H1 (cell line): ENCODE measurements at regions not wholly inside any gene's neighbourhood (a gene's known extent, or its start where the extent isn't known, plus 50 kb on each side); places are given as distances from the start of the nearest gene placed in this dataset.

Source experiments
- CTCF ChIA-PET: fragments of 300-600 bp; sonication (Branson Sonifier 250); formaldehyde crosslinking; loops from one replicate; lab custom pipeline; 2021; ENCODE audit not compliant: partially characterized antibody; lab: Charles Lee
- POLR2A ChIA-PET: fragments of 300-600 bp; sonication (Branson Sonifier 250); formaldehyde crosslinking; loops from one replicate; lab custom pipeline; 2021; ENCODE audit warnings: inconsistent platforms; ENCODE audit not compliant: partially characterized antibody; lab: Charles Lee
- DNase-seq, 2 experiments: peaks; one replicate each; pipeline versions ENCODE4 v3.0.0 to v3.0.0-alpha.2; 2010 to 2022; ENCODE audit warnings: low spot score in 2 of 2, low read depth in 1 of 2, mixed read lengths in 1 of 2
- FAIRE-seq: peaks from 2 replicates; lab custom pipeline; 2011; peaks lifted over from hg19 to GRCh38; lab: Jason Lieb, UNC
- H2AFZ ChIP-seq: 2 replicates; pipeline ENCODE4 v1.8.1; 2012; ENCODE audit warnings: low read length, inconsistent platforms
- H2AK5ac ChIP-seq: 2 replicates; pipeline ENCODE4 v1.6.1; 2013; ENCODE audit warnings: low read depth, low read length
- H2BK120ac ChIP-seq: replicated peaks from 2 replicates; pipeline ENCODE3; 2013; ENCODE audit warnings: low read depth, low read length, inconsistent platforms
- H2BK12ac ChIP-seq: 2 replicates; pipeline ENCODE4 v1.6.1; 2013; ENCODE audit warnings: low read depth, low read length
- H2BK15ac ChIP-seq: 2 replicates; pipeline ENCODE4 v1.6.1; 2013; ENCODE audit warnings: low read length
- H2BK20ac ChIP-seq: 2 replicates; pipeline ENCODE4 v1.6.1; 2013; ENCODE audit warnings: low read length
- H2BK5ac ChIP-seq: 2 replicates; pipeline ENCODE4 v1.6.1; 2013; ENCODE audit warnings: low read depth, low read length
- H3K14ac ChIP-seq: 2 replicates; pipeline ENCODE4 v1.6.1; 2013; ENCODE audit warnings: inconsistent platforms; ENCODE audit not compliant: insufficient read length
- H3K18ac ChIP-seq: 2 replicates; pipeline ENCODE4 v1.6.1; 2013; ENCODE audit warnings: low read length; ENCODE audit errors: extremely low read depth
- H3K23ac ChIP-seq: 2 replicates; pipeline ENCODE4 v1.6.1; 2013; ENCODE audit warnings: inconsistent platforms; ENCODE audit not compliant: insufficient read length
- H3K23me2 ChIP-seq: 2 replicates; pipeline ENCODE4 v1.6.1; 2013; ENCODE audit warnings: low read depth, low read length
- H3K27ac ChIP-seq: 2 replicates; pipeline ENCODE4 v1.6.1; 2011; ENCODE audit warnings: low read depth, low read length, inconsistent platforms
- H3K27me3 ChIP-seq, 4 experiments: replicated peaks in 1 of 4; 1 replicate in 1 of 4; 2 replicates in 3 of 4; pipeline versions ENCODE4 v1.6.1 to v1.8.1; 2011 to 2013; ENCODE audit warnings: low read length in 3 of 4, mild to moderate bottlenecking in 3 of 4, inconsistent platforms in 2 of 4, mixed read lengths in 2 of 4, moderate library complexity in 1 of 4; ENCODE audit not compliant: control insufficient read depth in 3 of 4, insufficient read depth in 3 of 4; ENCODE audit errors: extremely low read depth in 1 of 4
- H3K36me3 ChIP-seq, 4 experiments: 2 replicates each; pipeline versions ENCODE4 v1.6.1 to v1.8.1; 2011 to 2013; ENCODE audit warnings: mild to moderate bottlenecking in 4 of 4, low read length in 3 of 4, moderate library complexity in 2 of 4, control low read depth in 1 of 4, inconsistent platforms in 1 of 4; ENCODE audit not compliant: insufficient read depth in 4 of 4, control insufficient read depth in 2 of 4
- H3K4ac ChIP-seq: replicated peaks from 2 replicates; pipeline ENCODE3; 2013; ENCODE audit warnings: low read length, low read depth, mixed read lengths, inconsistent platforms; ENCODE audit not compliant: insufficient read length
- H3K4me1 ChIP-seq, 4 experiments: replicated peaks in 1 of 4; 1 replicate in 1 of 4; 2 replicates in 3 of 4; pipeline versions ENCODE4 v1.6.1 to v1.8.1; 2011 to 2013; ENCODE audit warnings: low read length in 3 of 4, inconsistent platforms in 2 of 4, mixed read lengths in 1 of 4; ENCODE audit not compliant: insufficient read depth in 4 of 4, control insufficient read depth in 3 of 4
- H3K4me2 ChIP-seq, 2 experiments: 2 replicates each; pipeline versions ENCODE4 v1.6.1 to v1.8.1; 2011 to 2013; ENCODE audit warnings: low read depth in 2 of 2, low read length in 2 of 2, control low read depth in 1 of 2, inconsistent platforms in 1 of 2, mild to moderate bottlenecking in 1 of 2; ENCODE audit not compliant: insufficient read depth in 1 of 2
- H3K4me3 ChIP-seq, 4 experiments: fragments of 200-600, 300-600 bp in 1 of 4; sonication (generic), shearing (Covaris generic), sonication (Bioruptor Twin) in 1 of 4; 2 replicates each; pipeline versions ENCODE4 v1.5.1 to v1.8.1; 2011 to 2016; ENCODE audit warnings: low read length in 4 of 4, low read depth in 3 of 4, control low read depth in 2 of 4, inconsistent platforms in 2 of 4, mild to moderate bottlenecking in 2 of 4, mixed read lengths in 1 of 4, moderate library complexity in 1 of 4; ENCODE audit not compliant: insufficient read depth in 2 of 4; ENCODE audit errors: extremely low read depth in 1 of 4
- H3K56ac ChIP-seq: replicated peaks from 2 replicates; pipeline ENCODE3; 2013; ENCODE audit warnings: low read depth, mild to moderate bottlenecking, mixed read lengths, low read length, inconsistent platforms; ENCODE audit not compliant: insufficient read length
- H3K79me1 ChIP-seq: 2 replicates; pipeline ENCODE4 v1.6.1; 2013; ENCODE audit warnings: low read depth, low read length, control low read depth
- H3K79me2 ChIP-seq, 2 experiments: 2 replicates each; pipeline versions ENCODE4 v1.6.1 to v1.8.1; 2012 to 2013; ENCODE audit warnings: low read length in 2 of 2, mild to moderate bottlenecking in 2 of 2, inconsistent platforms in 1 of 2; ENCODE audit not compliant: insufficient read depth in 2 of 2, control insufficient read depth in 1 of 2
- H3K9ac ChIP-seq, 4 experiments: replicated peaks in 1 of 4; 1 replicate in 1 of 4; 2 replicates in 3 of 4; pipeline versions ENCODE4 v1.6.1 to v1.8.1; 2011 to 2013; ENCODE audit warnings: low read depth in 3 of 4, low read length in 3 of 4, control low read depth in 2 of 4, mild to moderate bottlenecking in 2 of 4, moderate library complexity in 2 of 4, inconsistent platforms in 1 of 4; ENCODE audit errors: extremely low read depth in 1 of 4
- H3K9me3 ChIP-seq, 2 experiments: 2 replicates each; pipeline versions ENCODE4 v1.6.1 to v1.8.1; 2012 to 2013; ENCODE audit warnings: mild to moderate bottlenecking in 2 of 2, moderate library complexity in 2 of 2, control low read depth in 1 of 2, inconsistent platforms in 1 of 2, low read depth in 1 of 2, low read length in 1 of 2, mixed read lengths in 1 of 2; ENCODE audit not compliant: insufficient read depth in 2 of 2
- H4K20me1 ChIP-seq, 2 experiments: replicated peaks in 1 of 2; 2 replicates each; pipeline versions ENCODE3 to v1.8.1; 2011 to 2013; ENCODE audit warnings: inconsistent platforms in 2 of 2, low read length in 2 of 2, mild to moderate bottlenecking in 1 of 2; ENCODE audit not compliant: insufficient read depth in 2 of 2, control insufficient read depth in 1 of 2
- H4K5ac ChIP-seq: 2 replicates; pipeline ENCODE4 v1.6.1; 2013; ENCODE audit warnings: low read length, low read depth, mixed read lengths, inconsistent platforms; ENCODE audit not compliant: insufficient read length
- H4K8ac ChIP-seq: 2 replicates; pipeline ENCODE4 v1.8.0; 2013; ENCODE audit warnings: mild to moderate bottlenecking, moderate library complexity, low read length, inconsistent platforms; ENCODE audit not compliant: insufficient read depth; ENCODE audit errors: extremely low read depth
- H4K91ac ChIP-seq: replicated peaks from 2 replicates; pipeline ENCODE3; 2013; ENCODE audit warnings: low read length, mixed read lengths, inconsistent platforms; ENCODE audit not compliant: insufficient read length
- HDAC2 ChIP-seq, 2 experiments: fragments of 300-600 bp in 1 of 2; sonication (generic) in 1 of 2; IDR thresholded peaks; 2 replicates each; pipeline ENCODE4 v1.6.1; 2011 to 2012; ENCODE audit warnings: low read depth in 2 of 2, low read length in 2 of 2, mild to moderate bottlenecking in 2 of 2, moderate library complexity in 2 of 2, borderline replicate concordance in 1 of 2, inconsistent platforms in 1 of 2
- JUN ChIP-seq: IDR thresholded peaks from 2 replicates; pipeline ENCODE4 v1.6.1; 2011; ENCODE audit warnings: low read depth, mild to moderate bottlenecking, improper control_type of control experiment, low read length
- KDM5A ChIP-seq: fragments of 200-600 bp; IDR thresholded peaks from 2 replicates; pipeline ENCODE4 v1.7.1; 2012; ENCODE audit warnings: mild to moderate bottlenecking, low read length, inconsistent platforms, mixed read lengths
- MAFK ChIP-seq: IDR thresholded peaks from 2 replicates; pipeline ENCODE4 v1.6.1; 2012; ENCODE audit warnings: low read depth, mild to moderate bottlenecking, improper control_type of control experiment, low read length
- POLR2A ChIP-seq, 2 experiments: IDR thresholded peaks; 1 replicate in 1 of 2; 2 replicates in 1 of 2; pipeline ENCODE4 v1.6.1; 2011; ENCODE audit warnings: low read depth in 2 of 2, low read length in 2 of 2, mild to moderate bottlenecking in 2 of 2; ENCODE audit errors: control extremely low read depth in 1 of 2
- RXRA ChIP-seq: IDR thresholded peaks from 2 replicates; pipeline ENCODE4 v1.6.1; 2011; ENCODE audit warnings: low read depth, mild to moderate bottlenecking, low read length, moderate library complexity; ENCODE audit not compliant: insufficient read depth
- SP1 ChIP-seq: IDR thresholded peaks from 2 replicates; pipeline ENCODE4 v1.6.1; 2011; ENCODE audit warnings: low read depth, low read length
- SUZ12 ChIP-seq: fragments of 200-600 bp; sonication (generic); IDR thresholded peaks from 2 replicates; pipeline ENCODE4 v1.6.1; 2012; ENCODE audit warnings: mild to moderate bottlenecking, inconsistent platforms, low read length, moderate library complexity, mixed read lengths
- TCF12 ChIP-seq: IDR thresholded peaks from 2 replicates; pipeline ENCODE4 v1.6.1; 2011; ENCODE audit warnings: low read depth, mild to moderate bottlenecking, low read length
- WGBS, 2 experiments: shearing (Covaris generic) in 1 of 2; methylation state at CpG; one replicate each; pipeline versions ENCODE4 v1.1.6 to v1.1.7; 2013 to 2015; ENCODE audit warnings: low lambda C conversion rate in 2 of 2, mixed read lengths in 2 of 2, inconsistent platforms in 1 of 2, low coverage in 1 of 2, missing lambda C conversion rate in 1 of 2; ENCODE audit not compliant: insufficient replicate concordance in 2 of 2, insufficient coverage in 1 of 2, insufficient read length in 1 of 2; ENCODE audit errors: extremely low coverage in 1 of 2, missing lambda C conversion rate in 1 of 2; 5-methylcytosine and 5-hydroxymethylcytosine counted together

- Histone ChIP-seq H3K18ac (no peak overlapping the region; the same call in 1 of the 2 replicates), H2BK20ac (no peak overlapping the region), H4K5ac (no peak overlapping the region), H2BK120ac (no peak overlapping the region), H3K4ac (no peak overlapping the region), H3K56ac (no peak overlapping the region), H3K4me1 (peaks cover 0 to 12% (median 2%) of the 10 kb centered on the region in 4 experiments; a peak in 3 of 7 replicates), H3K4me2 (no peak overlapping the region), H4K20me1 (peaks cover 0 to 3% of the 10 kb centered on the region in 2 experiments), H4K8ac (no peak overlapping the region), H3K23ac (no peak overlapping the region), H2BK12ac (no peak overlapping the region; the same call in 1 of the 2 replicates), H3K9me3 (no peaks in the 10 kb centered on the region; a peak in 1 of 4 replicates), H3K36me3 (no peaks in the 10 kb centered on the region), H3K27me3 (no peaks in the 10 kb centered on the region), H3K27ac (no peak overlapping the region), H2AFZ (no peak overlapping the region), H3K4me3 (no peak overlapping the region), H2BK15ac (peak overlapping the region; percentile 81; the same call in 1 of the 2 replicates), H2AK5ac (no peak overlapping the region), H4K91ac (no peak overlapping the region), H3K23me2 (peaks cover 12% of the 10 kb centered on the region; the same call in 1 of the 2 replicates), H2BK5ac (no peak overlapping the region), H3K9ac (no peak overlapping the region), H3K79me2 (no peaks in the 10 kb centered on the region), H3K14ac (no peak overlapping the region), H3K79me1 (no peaks in the 10 kb centered on the region)
- POLR2A ChIA-PET: no interaction called here
- FAIRE-seq (no peak), DNase-seq (no peak)
- 87% methylated on average over 5 of the region's 5 CpGs; no CpG with 5 or more reads in 1 of the 2 experiments for WGBS, 2 experiments
- CTCF ChIA-PET: no interaction called here
- TF ChIP-seq KDM5A (no peak), HDAC2 (IDR thresholded peaks at IDR 0.05; ENCODE audit: borderline replicate concordance in 1 of 2, low read depth in 2 of 2, low read length in 2 of 2) (no peak), RXRA (no peak), JUN (no peak), POLR2A (IDR thresholded peaks at IDR 0.05; ENCODE audit: control extremely low read depth in 1 of 2, low read depth in 2 of 2, low read length in 2 of 2) (no peak), MAFK (no peak), SP1 (no peak), SUZ12 (no peak), TCF12 (no peak)
Measured at GRCh38 chr2:128549094-128549493, 230.4 kb upstream of the HS6ST1 start.
